ENCODE measurements at regions not wholly inside any gene's neighbourhood (a gene's known extent, or its start where the extent isn't known, plus 50 kb on each side); places are given as distances from the start of the nearest gene placed in this dataset.

- no peak overlapping the region for H2BK120ac ChIP-seq (ENCODE audit: low read depth, low read length, poor library complexity, severe bottlenecking)
- no peak overlapping the region for H4K91ac ChIP-seq (ENCODE audit: insufficient read length, low read depth, low read length)
- Mint-ChIP-seq H3K4me1 (no peaks in the 10 kb centered on the region), H3K27me3 (ENCODE audit: low read depth) (no peaks in the 10 kb centered on the region), H3K36me3 (ENCODE audit: insufficient read depth in 1 of 3, low read depth in 3 of 3) (no peaks in the 10 kb centered on the region), H3K4me3 (no peak overlapping the region), H3K9me3 (peaks cover 45 to 46% of the 10 kb centered on the region in 2 experiments), H3K27ac (no peak overlapping the region)
- H3K27ac ChIP-seq (ENCODE audit: insufficient read length, low read depth, low read length) = no peak overlapping the region
- H3K79me1 ChIP-seq (ENCODE audit: insufficient read depth, low read depth, low read length, poor library complexity, severe bottlenecking) = no peaks in the 10 kb centered on the region
- H2AFZ ChIP-seq (ENCODE audit: low read length) = no peak overlapping the region
- no peaks in the 10 kb centered on the region for H4K20me1 ChIP-seq (ENCODE audit: control insufficient read depth, insufficient read depth, insufficient read length)
- no peak overlapping the region for H2BK15ac ChIP-seq (ENCODE audit: low read depth, low read length)
- no peak overlapping the region for H3K4me2 ChIP-seq (ENCODE audit: insufficient read depth, insufficient read length, low read length)
- H3K23me2 ChIP-seq (ENCODE audit: insufficient read length, low read depth, low read length, poor library complexity, severe bottlenecking) = no peaks in the 10 kb centered on the region
- no peak overlapping the region for H2BK5ac ChIP-seq (ENCODE audit: insufficient read length, low read length)
- no peak overlapping the region for H3K23ac ChIP-seq (ENCODE audit: insufficient read length, low read depth, low read length)
- H4K5ac ChIP-seq (ENCODE audit: insufficient read length, low read depth, low read length) = no peak overlapping the region
- H3T11ph ChIP-seq (ENCODE audit: low read length) = no peak overlapping the region
- no peak overlapping the region for H2AK5ac ChIP-seq (ENCODE audit: insufficient read length, low read length)
- no CpG with 5 or more reads among the region's 3 CpGs for WGBS (ENCODE audit: extremely low coverage, insufficient read length, low lambda C conversion rate)
- no peak overlapping the region for H3K9ac ChIP-seq (ENCODE audit: extremely low read depth, insufficient read length, low read length)
- TF ChIP-seq CTCF (conservative IDR thresholded peaks at IDR 0.05) = no peak
- peaks cover 29% of the 10 kb centered on the region for H3K9me3 ChIP-seq (ENCODE audit: control insufficient read depth, low read depth, low read length)
- H2BK12ac ChIP-seq (ENCODE audit: insufficient read length, low read depth, low read length) = no peak overlapping the region
- H2BK20ac ChIP-seq (ENCODE audit: low read depth, low read length, poor library complexity, severe bottlenecking) = no peak overlapping the region
- H3K4me1 ChIP-seq (ENCODE audit: insufficient read depth, low read length) = no peaks in the 10 kb centered on the region
- no peak overlapping the region for H4K8ac ChIP-seq (replicated peaks; ENCODE audit: insufficient read length, low read depth, low read length)
- 0 out of 2 replicates have a peak, but pooled peaks cover 2% of the 10 kb centered on the region for H3K27me3 ChIP-seq (ENCODE audit: insufficient read depth, low read length)
- no peaks in the 10 kb centered on the region; the same call in 1 of the 2 replicates for H3K79me2 ChIP-seq (ENCODE audit: insufficient read depth, low read length)
- no peak overlapping the region for H3K4ac ChIP-seq (ENCODE audit: low read depth, low read length)
- H3K18ac ChIP-seq (ENCODE audit: insufficient read length, low read depth, low read length) = no peak overlapping the region
- H3K56ac ChIP-seq (ENCODE audit: insufficient read length, low read depth, low read length) = no peak overlapping the region
- no peak overlapping the region for H3K14ac ChIP-seq (ENCODE audit: insufficient read depth, low read length)
- no peak for DNase-seq
These were observed 132.0 kb upstream of the RAI2 start for GRCh38 chrX:17993062-17993461.
